HepG2 (cell line): ENCODE measurements at regions not wholly inside any gene's neighbourhood (a gene's known extent, or its start where the extent isn't known, plus 50 kb on each side); places are given as distances from the start of the nearest gene placed in this dataset.

Experiments
- ATAC-seq: fragments of 200-7000 bp; cut with Tn5 transposase; 3 replicates; pipeline ENCODE4 v1.9.1; 2020; ENCODE audit warnings: mild to moderate bottlenecking, moderate library complexity
- BruUV-seq: library from RNA; stranded (reverse); fragments of 400-500 nt; replicated peaks from 2 replicates; lab custom pipeline; 2021; lab: Mats Ljungman, UMichigan
- CTCF ChIA-PET: fragments of 300-600 bp; formaldehyde crosslinking; extraction: SDS; loops from one replicate; lab custom pipeline; 2021; ENCODE audit warnings: low total read pairs, inconsistent platforms, low intra/inter-chr PET ratio; lab: Yijun Ruan, JAX
- POLR2A ChIA-PET: fragments of 350-600 bp; sonication (Branson Sonifier 250); formaldehyde crosslinking; loops from one replicate; lab custom pipeline; 2020; ENCODE audit warnings: antibody characterized with exemption, inconsistent platforms; lab: Yijun Ruan, JAX
- DNase-seq: peaks from one replicate; pipeline ENCODE4 v3.0.0-alpha.2; 2015; ENCODE audit warnings: low spot score
- FAIRE-seq: peaks from 3 replicates; lab custom pipeline; 2011; peaks lifted over from hg19 to GRCh38; lab: Jason Lieb, UNC
- H2AFZ ChIP-seq: one replicate; pipeline ENCODE4 v1.6.1; 2011; ENCODE audit warnings: low read length, inconsistent platforms
- H3K27ac ChIP-seq: fragments of 300-600 bp; 3 replicates; pipeline ENCODE4 v1.8.0; 2011; ENCODE audit warnings: mixed run types, mild to moderate bottlenecking, mixed read lengths, low read length, inconsistent platforms; ENCODE audit not compliant: insufficient read depth; ENCODE audit errors: extremely low read length
- H3K27me3 ChIP-seq, 2 experiments: fragments of 200-600 bp in 1 of 2; 2 replicates in 1 of 2; 3 replicates in 1 of 2; pipeline versions ENCODE4 v1.6.0 to v1.8.0; 2011; ENCODE audit warnings: low read length in 2 of 2, mild to moderate bottlenecking in 2 of 2, moderate library complexity in 2 of 2, inconsistent platforms in 1 of 2; ENCODE audit not compliant: insufficient read depth in 2 of 2, control insufficient read depth in 1 of 2
- H3K36me3 ChIP-seq, 2 experiments: fragments of 200-600 bp in 1 of 2; replicated peaks in 1 of 2; 2 replicates in 1 of 2; 3 replicates in 1 of 2; pipeline versions ENCODE4 v1.5.1 to v1.8.0; 2011; ENCODE audit warnings: low read length in 2 of 2, inconsistent platforms in 1 of 2; ENCODE audit not compliant: insufficient read depth in 2 of 2, control insufficient read depth in 1 of 2
- H3K4me1 ChIP-seq: 2 replicates; pipeline ENCODE4 v1.5.1; 2012; ENCODE audit warnings: low read length, inconsistent platforms; ENCODE audit not compliant: insufficient read depth
- H3K4me2 ChIP-seq: 2 replicates; pipeline ENCODE4 v1.6.0; 2011; ENCODE audit warnings: low read depth, low read length, inconsistent platforms
- H3K4me3 ChIP-seq, 3 experiments: fragments of 200-600 bp in 1 of 3; sonication (generic), shearing (Covaris generic) in 1 of 3; replicated peaks in 1 of 3; 2 replicates each; pipeline ENCODE4 v1.5.1; 2011 to 2016; ENCODE audit warnings: low read length in 3 of 3, inconsistent platforms in 2 of 3, low read depth in 2 of 3, mild to moderate bottlenecking in 2 of 3, control low read depth in 1 of 3, mixed read lengths in 1 of 3; ENCODE audit not compliant: insufficient read depth in 1 of 3
- H3K79me2 ChIP-seq: one replicate; pipeline ENCODE4 v1.6.1; 2011; ENCODE audit warnings: low read length, inconsistent platforms; ENCODE audit not compliant: insufficient read depth
- H3K9ac ChIP-seq: 2 replicates; pipeline ENCODE4 v1.6.0; 2011; ENCODE audit warnings: mild to moderate bottlenecking, low read depth, low read length, inconsistent platforms; ENCODE audit not compliant: insufficient read depth
- H3K9me3 ChIP-seq: 2 replicates; pipeline ENCODE4 v1.5.1; 2012; ENCODE audit warnings: mild to moderate bottlenecking, low read length
- H4K20me1 ChIP-seq: 2 replicates; pipeline ENCODE4 v1.6.0; 2011; ENCODE audit warnings: inconsistent platforms, mild to moderate bottlenecking, low read length, moderate library complexity; ENCODE audit not compliant: insufficient read depth
- FOSL1 ChIP-seq: sonication (generic); formaldehyde crosslinking; IDR thresholded peaks from 2 replicates; pipeline ENCODE4 v1.9.0; 2021; ENCODE audit warnings: missing genetic modification reagents, borderline replicate concordance
- HDAC6 ChIP-seq: fragments of 200-600 bp; sonication (generic); IDR thresholded peaks from 2 replicates; pipeline ENCODE4 v1.7.0; 2017; ENCODE audit warnings: mild to moderate bottlenecking, antibody characterized with exemption, low read length, low read depth
- KMT2B ChIP-seq: IDR thresholded peaks from 2 replicates; pipeline ENCODE4 v1.6.1; 2016; ENCODE audit warnings: missing genetic modification reagents, missing compliant biosample characterization
- RARG ChIP-seq: sonication (generic); formaldehyde crosslinking; IDR thresholded peaks from 2 replicates; pipeline ENCODE4 v1.4.0; 2020; ENCODE audit warnings: low read depth, mild to moderate bottlenecking, missing genetic modification reagents
- SALL2 ChIP-seq: sonication (generic); formaldehyde crosslinking; IDR thresholded peaks from 2 replicates; pipeline ENCODE4 v1.8.1; 2023; ENCODE audit warnings: mild to moderate bottlenecking, missing genetic modification reagents, inconsistent platforms
- SUZ12 ChIP-seq: fragments of 150-350 bp; IDR thresholded peaks from 2 replicates; pipeline ENCODE4 v1.6.1; 2014; ENCODE audit warnings: low read depth, low read length
- WGBS: methylation state at CpG from one replicate; pipeline ENCODE4 v1.1.6; 2017; ENCODE audit warnings: low lambda C conversion rate; 5-methylcytosine and 5-hydroxymethylcytosine counted together
- in situ Hi-C: cut with HindIII; loops from 2 replicates; pipeline ENCODE4 v1.10.0; 2017; ENCODE audit warnings: low pct_unique_long_range_greater_than_20kb; ENCODE audit not compliant: extremely low pct_ligation_motif_present
- intact Hi-C: fragments of 100-400 bp; cut with micrococcal nuclease; formaldehyde crosslinking; loops from one replicate; pipeline ENCODE4 v1.10.0; 2022; ENCODE audit not compliant: unreplicated experiment
- TF ChIP-seq, protein P1 (sequence below): sonication (generic); formaldehyde crosslinking; IDR thresholded peaks from 2 replicates; pipeline ENCODE4 v1.5.1; 2020; ENCODE audit warnings: missing genetic modification reagents, mild to moderate bottlenecking, borderline replicate concordance
- TF ChIP-seq, protein P2 (sequence below): sonication (generic); formaldehyde crosslinking; IDR thresholded peaks from 2 replicates; pipeline ENCODE4 v1.8.0; 2022; ENCODE audit warnings: missing genetic modification reagents, mild to moderate bottlenecking, inconsistent platforms, borderline replicate concordance
- TF ChIP-seq, protein P3 (sequence below): sonication (generic); formaldehyde crosslinking; IDR thresholded peaks from 2 replicates; pipeline ENCODE4 v1.9.0; 2021; ENCODE audit warnings: missing genetic modification reagents, borderline replicate concordance

DNA sequence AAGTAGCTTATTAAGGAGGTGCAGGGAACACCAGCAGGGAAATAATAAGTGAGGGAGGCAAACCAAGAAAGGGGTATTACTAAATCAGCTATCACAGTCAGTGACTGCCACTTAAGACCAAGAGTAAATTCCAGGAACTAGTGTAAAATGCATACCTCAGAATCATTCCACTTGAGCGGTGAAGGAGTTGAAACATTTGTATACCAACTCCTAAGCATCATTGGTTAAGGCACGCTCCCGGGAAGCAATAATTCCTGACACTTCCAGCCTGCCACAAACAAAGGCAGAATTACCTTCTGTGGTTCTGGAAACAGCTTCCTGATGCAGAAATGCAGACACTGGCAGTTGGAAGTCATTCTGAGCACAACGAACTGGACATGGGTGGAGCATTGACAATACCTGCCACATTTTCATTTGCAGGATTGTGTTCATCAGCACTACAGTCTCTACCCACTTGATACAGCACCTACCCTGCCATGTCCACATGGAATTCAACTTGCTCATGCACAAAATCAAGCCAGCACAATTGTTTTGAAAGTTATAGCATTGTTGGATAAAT, 82.1 kb downstream of the PPP1R2C start:
- H3K36me3 ChIP-seq: no peaks in the 10 kb centered on the region
- no peak overlapping the region for H3K4me3 ChIP-seq
- no peaks in the 10 kb centered on the region for H3K9me3 ChIP-seq
- no peak for DNase-seq
- intact Hi-C loops (no loop called here), in situ Hi-C loops (loop anchor here (25.0 kb wide), 1 partner anchor 909 kb away; no protein-coding TSS in a partner anchor)
- H2AFZ ChIP-seq: no peak overlapping the region
- ChIA-PET CTCF (no interaction called here), POLR2A (no interaction called here)
- no peak overlapping the region for H3K4me2 ChIP-seq
- H3K27me3 ChIP-seq: no peaks in the 10 kb centered on the region
- BruUV-seq: no TSS peak
- no peaks in the 10 kb centered on the region for H3K4me1 ChIP-seq
- ATAC-seq: no peak
- FAIRE-seq: no peak
- no peaks in the 10 kb centered on the region for H4K20me1 ChIP-seq
- H3K27ac ChIP-seq: no peak overlapping the region
- WGBS: no CpG with 5 or more reads among the region's 4 CpGs
- H3K9ac ChIP-seq: no peak overlapping the region
- TF ChIP-seq, protein P1, sequence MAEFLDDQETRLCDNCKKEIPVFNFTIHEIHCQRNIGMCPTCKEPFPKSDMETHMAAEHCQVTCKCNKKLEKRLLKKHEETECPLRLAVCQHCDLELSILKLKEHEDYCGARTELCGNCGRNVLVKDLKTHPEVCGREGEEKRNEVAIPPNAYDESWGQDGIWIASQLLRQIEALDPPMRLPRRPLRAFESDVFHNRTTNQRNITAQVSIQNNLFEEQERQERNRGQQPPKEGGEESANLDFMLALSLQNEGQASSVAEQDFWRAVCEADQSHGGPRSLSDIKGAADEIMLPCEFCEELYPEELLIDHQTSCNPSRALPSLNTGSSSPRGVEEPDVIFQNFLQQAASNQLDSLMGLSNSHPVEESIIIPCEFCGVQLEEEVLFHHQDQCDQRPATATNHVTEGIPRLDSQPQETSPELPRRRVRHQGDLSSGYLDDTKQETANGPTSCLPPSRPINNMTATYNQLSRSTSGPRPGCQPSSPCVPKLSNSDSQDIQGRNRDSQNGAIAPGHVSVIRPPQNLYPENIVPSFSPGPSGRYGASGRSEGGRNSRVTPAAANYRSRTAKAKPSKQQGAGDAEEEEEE (CRISPR knock-in tag): no peak
- no peak for TF ChIP-seq SALL2 (CRISPR knock-in tag)
- TF ChIP-seq RARG (CRISPR knock-in tag): no peak
- no peaks in the 10 kb centered on the region for H3K79me2 ChIP-seq

DNA sequence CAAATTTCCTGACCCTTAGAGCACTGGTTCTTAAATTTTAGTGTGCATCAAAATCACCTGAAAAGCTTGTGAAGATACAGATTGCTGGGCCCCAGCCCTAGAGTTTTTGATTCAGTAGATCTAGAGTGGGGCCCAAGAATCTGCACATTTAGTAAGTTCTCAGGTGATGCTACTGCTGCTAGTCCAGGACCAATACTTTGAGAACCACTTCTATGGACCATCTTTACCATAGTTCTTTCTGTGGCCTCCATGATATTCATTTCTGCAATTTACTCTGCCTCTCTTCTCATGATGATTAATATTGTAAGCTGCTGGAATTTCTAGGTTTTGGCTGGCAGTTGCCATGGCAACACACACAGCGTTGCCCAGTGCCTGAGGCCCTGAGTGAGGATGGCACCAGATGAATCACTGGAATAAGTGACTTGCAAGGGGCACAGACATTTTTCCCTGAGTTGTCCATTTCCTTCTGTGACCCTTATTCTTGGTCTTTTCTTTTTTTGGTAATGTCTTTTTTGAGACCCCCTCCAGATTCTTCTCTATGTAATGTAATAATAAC, 83.6 kb downstream of the PPP1R2C start:
- intact Hi-C loops (no loop called here), in situ Hi-C loops (loop anchor here (25.0 kb wide), 1 partner anchor 907 kb away; no protein-coding TSS in a partner anchor)
- Histone ChIP-seq H3K9ac (no peak overlapping the region), H2AFZ (no peak overlapping the region), H3K36me3 (no peaks in the 10 kb centered on the region), H3K79me2 (no peaks in the 10 kb centered on the region), H4K20me1 (no peaks in the 10 kb centered on the region), H3K27me3 (no peaks in the 10 kb centered on the region), H3K9me3 (no peaks in the 10 kb centered on the region), H3K4me3 (no peak overlapping the region), H3K27ac (no peak overlapping the region), H3K4me2 (no peak overlapping the region), H3K4me1 (no peaks in the 10 kb centered on the region)
- no TSS peak for BruUV-seq
- CTCF ChIA-PET: no interaction called here
- POLR2A ChIA-PET: no interaction called here
- DNase-seq (no peak), FAIRE-seq (no peak), ATAC-seq (no peak)
- WGBS: no CpG with 5 or more reads among the region's 1 CpG
- TF ChIP-seq HDAC6: no peak
- TF ChIP-seq FOSL1 (CRISPR knock-in tag): no peak
- TF ChIP-seq, protein P2, sequence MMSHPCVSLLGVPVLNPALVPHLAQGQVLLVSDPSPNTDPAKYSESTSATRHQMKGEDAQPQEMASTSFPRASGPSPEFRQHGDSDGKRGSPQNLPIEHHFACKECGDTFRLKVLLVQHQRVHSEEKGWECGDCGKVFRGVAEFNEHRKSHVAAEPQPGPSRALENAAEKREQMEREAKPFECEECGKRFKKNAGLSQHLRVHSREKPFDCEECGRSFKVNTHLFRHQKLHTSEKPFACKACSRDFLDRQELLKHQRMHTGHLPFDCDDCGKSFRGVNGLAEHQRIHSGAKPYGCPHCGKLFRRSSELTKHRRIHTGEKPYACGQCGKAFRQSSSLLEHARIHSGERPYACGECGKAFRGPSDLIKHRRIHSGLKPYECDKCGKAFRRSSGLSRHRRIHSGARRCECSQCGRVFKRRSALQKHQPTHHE (CRISPR knock-in tag): no peak
- no peak for TF ChIP-seq KMT2B
- no peak for TF ChIP-seq SUZ12
- TF ChIP-seq, protein P3, sequence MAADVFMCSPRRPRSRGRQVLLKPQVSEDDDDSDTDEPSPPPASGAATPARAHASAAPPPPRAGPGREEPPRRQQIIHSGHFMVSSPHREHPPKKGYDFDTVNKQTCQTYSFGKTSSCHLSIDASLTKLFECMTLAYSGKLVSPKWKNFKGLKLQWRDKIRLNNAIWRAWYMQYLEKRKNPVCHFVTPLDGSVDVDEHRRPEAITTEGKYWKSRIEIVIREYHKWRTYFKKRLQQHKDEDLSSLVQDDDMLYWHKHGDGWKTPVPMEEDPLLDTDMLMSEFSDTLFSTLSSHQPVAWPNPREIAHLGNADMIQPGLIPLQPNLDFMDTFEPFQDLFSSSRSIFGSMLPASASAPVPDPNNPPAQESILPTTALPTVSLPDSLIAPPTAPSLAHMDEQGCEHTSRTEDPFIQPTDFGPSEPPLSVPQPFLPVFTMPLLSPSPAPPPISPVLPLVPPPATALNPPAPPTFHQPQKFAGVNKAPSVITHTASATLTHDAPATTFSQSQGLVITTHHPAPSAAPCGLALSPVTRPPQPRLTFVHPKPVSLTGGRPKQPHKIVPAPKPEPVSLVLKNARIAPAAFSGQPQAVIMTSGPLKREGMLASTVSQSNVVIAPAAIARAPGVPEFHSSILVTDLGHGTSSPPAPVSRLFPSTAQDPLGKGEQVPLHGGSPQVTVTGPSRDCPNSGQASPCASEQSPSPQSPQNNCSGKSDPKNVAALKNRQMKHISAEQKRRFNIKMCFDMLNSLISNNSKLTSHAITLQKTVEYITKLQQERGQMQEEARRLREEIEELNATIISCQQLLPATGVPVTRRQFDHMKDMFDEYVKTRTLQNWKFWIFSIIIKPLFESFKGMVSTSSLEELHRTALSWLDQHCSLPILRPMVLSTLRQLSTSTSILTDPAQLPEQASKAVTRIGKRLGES (CRISPR knock-in tag): no peak
